H1 (cell line): ENCODE measurements at regions not wholly inside any gene's neighbourhood (a gene's known extent, or its start where the extent isn't known, plus 50 kb on each side); places are given as distances from the start of the nearest gene placed in this dataset.

ENCODE experiments used
- CTCF ChIA-PET: fragments of 300-600 bp; sonication (Branson Sonifier 250); formaldehyde crosslinking; loops from one replicate; lab custom pipeline; 2021; ENCODE audit not compliant: partially characterized antibody; lab: Charles Lee
- POLR2A ChIA-PET: fragments of 300-600 bp; sonication (Branson Sonifier 250); formaldehyde crosslinking; loops from one replicate; lab custom pipeline; 2021; ENCODE audit warnings: inconsistent platforms; ENCODE audit not compliant: partially characterized antibody; lab: Charles Lee
- DNase-seq, 2 experiments: peaks; one replicate each; pipeline versions ENCODE4 v3.0.0 to v3.0.0-alpha.2; 2010 to 2022; ENCODE audit warnings: low spot score in 2 of 2, low read depth in 1 of 2, mixed read lengths in 1 of 2
- FAIRE-seq: peaks from 2 replicates; lab custom pipeline; 2011; peaks lifted over from hg19 to GRCh38; lab: Jason Lieb, UNC
- H2AFZ ChIP-seq: 2 replicates; pipeline ENCODE4 v1.8.1; 2012; ENCODE audit warnings: low read length, inconsistent platforms
- H2AK5ac ChIP-seq: 2 replicates; pipeline ENCODE4 v1.6.1; 2013; ENCODE audit warnings: low read depth, low read length
- H2BK120ac ChIP-seq: replicated peaks from 2 replicates; pipeline ENCODE3; 2013; ENCODE audit warnings: low read depth, low read length, inconsistent platforms
- H2BK12ac ChIP-seq: 2 replicates; pipeline ENCODE4 v1.6.1; 2013; ENCODE audit warnings: low read depth, low read length
- H2BK15ac ChIP-seq: 2 replicates; pipeline ENCODE4 v1.6.1; 2013; ENCODE audit warnings: low read length
- H2BK20ac ChIP-seq: 2 replicates; pipeline ENCODE4 v1.6.1; 2013; ENCODE audit warnings: low read length
- H2BK5ac ChIP-seq: 2 replicates; pipeline ENCODE4 v1.6.1; 2013; ENCODE audit warnings: low read depth, low read length
- H3K14ac ChIP-seq: 2 replicates; pipeline ENCODE4 v1.6.1; 2013; ENCODE audit warnings: inconsistent platforms; ENCODE audit not compliant: insufficient read length
- H3K18ac ChIP-seq: 2 replicates; pipeline ENCODE4 v1.6.1; 2013; ENCODE audit warnings: low read length; ENCODE audit errors: extremely low read depth
- H3K23ac ChIP-seq: 2 replicates; pipeline ENCODE4 v1.6.1; 2013; ENCODE audit warnings: inconsistent platforms; ENCODE audit not compliant: insufficient read length
- H3K23me2 ChIP-seq: 2 replicates; pipeline ENCODE4 v1.6.1; 2013; ENCODE audit warnings: low read depth, low read length
- H3K27ac ChIP-seq: 2 replicates; pipeline ENCODE4 v1.6.1; 2011; ENCODE audit warnings: low read depth, low read length, inconsistent platforms
- H3K27me3 ChIP-seq, 4 experiments: replicated peaks in 1 of 4; 1 replicate in 1 of 4; 2 replicates in 3 of 4; pipeline versions ENCODE4 v1.6.1 to v1.8.1; 2011 to 2013; ENCODE audit warnings: low read length in 3 of 4, mild to moderate bottlenecking in 3 of 4, inconsistent platforms in 2 of 4, mixed read lengths in 2 of 4, moderate library complexity in 1 of 4; ENCODE audit not compliant: control insufficient read depth in 3 of 4, insufficient read depth in 3 of 4; ENCODE audit errors: extremely low read depth in 1 of 4
- H3K36me3 ChIP-seq, 4 experiments: 2 replicates each; pipeline versions ENCODE4 v1.6.1 to v1.8.1; 2011 to 2013; ENCODE audit warnings: mild to moderate bottlenecking in 4 of 4, low read length in 3 of 4, moderate library complexity in 2 of 4, control low read depth in 1 of 4, inconsistent platforms in 1 of 4; ENCODE audit not compliant: insufficient read depth in 4 of 4, control insufficient read depth in 2 of 4
- H3K4ac ChIP-seq: replicated peaks from 2 replicates; pipeline ENCODE3; 2013; ENCODE audit warnings: low read length, low read depth, mixed read lengths, inconsistent platforms; ENCODE audit not compliant: insufficient read length
- H3K4me1 ChIP-seq, 4 experiments: replicated peaks in 1 of 4; 1 replicate in 1 of 4; 2 replicates in 3 of 4; pipeline versions ENCODE4 v1.6.1 to v1.8.1; 2011 to 2013; ENCODE audit warnings: low read length in 3 of 4, inconsistent platforms in 2 of 4, mixed read lengths in 1 of 4; ENCODE audit not compliant: insufficient read depth in 4 of 4, control insufficient read depth in 3 of 4
- H3K4me2 ChIP-seq, 2 experiments: 2 replicates each; pipeline versions ENCODE4 v1.6.1 to v1.8.1; 2011 to 2013; ENCODE audit warnings: low read depth in 2 of 2, low read length in 2 of 2, control low read depth in 1 of 2, inconsistent platforms in 1 of 2, mild to moderate bottlenecking in 1 of 2; ENCODE audit not compliant: insufficient read depth in 1 of 2
- H3K4me3 ChIP-seq, 4 experiments: fragments of 200-600, 300-600 bp in 1 of 4; sonication (generic), shearing (Covaris generic), sonication (Bioruptor Twin) in 1 of 4; 2 replicates each; pipeline versions ENCODE4 v1.5.1 to v1.8.1; 2011 to 2016; ENCODE audit warnings: low read length in 4 of 4, low read depth in 3 of 4, control low read depth in 2 of 4, inconsistent platforms in 2 of 4, mild to moderate bottlenecking in 2 of 4, mixed read lengths in 1 of 4, moderate library complexity in 1 of 4; ENCODE audit not compliant: insufficient read depth in 2 of 4; ENCODE audit errors: extremely low read depth in 1 of 4
- H3K56ac ChIP-seq: replicated peaks from 2 replicates; pipeline ENCODE3; 2013; ENCODE audit warnings: low read depth, mild to moderate bottlenecking, mixed read lengths, low read length, inconsistent platforms; ENCODE audit not compliant: insufficient read length
- H3K79me1 ChIP-seq: 2 replicates; pipeline ENCODE4 v1.6.1; 2013; ENCODE audit warnings: low read depth, low read length, control low read depth
- H3K79me2 ChIP-seq, 2 experiments: 2 replicates each; pipeline versions ENCODE4 v1.6.1 to v1.8.1; 2012 to 2013; ENCODE audit warnings: low read length in 2 of 2, mild to moderate bottlenecking in 2 of 2, inconsistent platforms in 1 of 2; ENCODE audit not compliant: insufficient read depth in 2 of 2, control insufficient read depth in 1 of 2
- H3K9ac ChIP-seq, 4 experiments: replicated peaks in 1 of 4; 1 replicate in 1 of 4; 2 replicates in 3 of 4; pipeline versions ENCODE4 v1.6.1 to v1.8.1; 2011 to 2013; ENCODE audit warnings: low read depth in 3 of 4, low read length in 3 of 4, control low read depth in 2 of 4, mild to moderate bottlenecking in 2 of 4, moderate library complexity in 2 of 4, inconsistent platforms in 1 of 4; ENCODE audit errors: extremely low read depth in 1 of 4
- H3K9me3 ChIP-seq, 2 experiments: 2 replicates each; pipeline versions ENCODE4 v1.6.1 to v1.8.1; 2012 to 2013; ENCODE audit warnings: mild to moderate bottlenecking in 2 of 2, moderate library complexity in 2 of 2, control low read depth in 1 of 2, inconsistent platforms in 1 of 2, low read depth in 1 of 2, low read length in 1 of 2, mixed read lengths in 1 of 2; ENCODE audit not compliant: insufficient read depth in 2 of 2
- H4K20me1 ChIP-seq, 2 experiments: replicated peaks in 1 of 2; 2 replicates each; pipeline versions ENCODE3 to v1.8.1; 2011 to 2013; ENCODE audit warnings: inconsistent platforms in 2 of 2, low read length in 2 of 2, mild to moderate bottlenecking in 1 of 2; ENCODE audit not compliant: insufficient read depth in 2 of 2, control insufficient read depth in 1 of 2
- H4K5ac ChIP-seq: 2 replicates; pipeline ENCODE4 v1.6.1; 2013; ENCODE audit warnings: low read length, low read depth, mixed read lengths, inconsistent platforms; ENCODE audit not compliant: insufficient read length
- H4K8ac ChIP-seq: 2 replicates; pipeline ENCODE4 v1.8.0; 2013; ENCODE audit warnings: mild to moderate bottlenecking, moderate library complexity, low read length, inconsistent platforms; ENCODE audit not compliant: insufficient read depth; ENCODE audit errors: extremely low read depth
- H4K91ac ChIP-seq: replicated peaks from 2 replicates; pipeline ENCODE3; 2013; ENCODE audit warnings: low read length, mixed read lengths, inconsistent platforms; ENCODE audit not compliant: insufficient read length
- CBX8 ChIP-seq: fragments of 300-800, 300-1000 bp; sonication (generic); IDR thresholded peaks from 2 replicates; pipeline ENCODE4 v1.7.1; 2016; ENCODE audit warnings: low read depth, low read length, borderline replicate concordance
- CEBPB ChIP-seq: IDR thresholded peaks from 2 replicates; pipeline ENCODE4 v1.6.1; 2012; ENCODE audit warnings: low read depth, low read length
- EP300 ChIP-seq, 2 experiments: IDR thresholded peaks; 1 replicate in 1 of 2; 2 replicates in 1 of 2; pipeline ENCODE4 v1.6.1; 2011 to 2012; ENCODE audit warnings: low read depth in 2 of 2, low read length in 2 of 2, mild to moderate bottlenecking in 2 of 2, borderline replicate concordance in 1 of 2, inconsistent platforms in 1 of 2, moderate library complexity in 1 of 2
- EZH2 ChIP-seq: fragments of 200-600 bp; sonication (generic); IDR thresholded peaks from 2 replicates; pipeline ENCODE4 v1.7.1; 2012; ENCODE audit warnings: low read depth, mild to moderate bottlenecking, moderate library complexity, low read length, inconsistent platforms; ENCODE audit not compliant: severe bottlenecking
- PHF8 ChIP-seq: fragments of 200-600 bp; sonication (generic); conservative IDR thresholded peaks from 2 replicates; pipeline ENCODE4 v1.7.1; 2012; ENCODE audit warnings: low read depth, mild to moderate bottlenecking, inconsistent platforms, low read length, moderate library complexity
- SIRT6 ChIP-seq: IDR thresholded peaks from one replicate; pipeline ENCODE4 v1.7.1; 2012; ENCODE audit warnings: low read length, inconsistent platforms
- SP1 ChIP-seq: IDR thresholded peaks from 2 replicates; pipeline ENCODE4 v1.6.1; 2011; ENCODE audit warnings: low read depth, low read length
- SP2 ChIP-seq: IDR thresholded peaks from 2 replicates; pipeline ENCODE4 v1.6.1; 2012; ENCODE audit warnings: mild to moderate bottlenecking, low read length, inconsistent platforms
- SUZ12 ChIP-seq: fragments of 200-600 bp; sonication (generic); IDR thresholded peaks from 2 replicates; pipeline ENCODE4 v1.6.1; 2012; ENCODE audit warnings: mild to moderate bottlenecking, inconsistent platforms, low read length, moderate library complexity, mixed read lengths
- TBP ChIP-seq: IDR thresholded peaks from 2 replicates; pipeline ENCODE4 v1.6.1; 2011; ENCODE audit warnings: low read depth, low read length, improper control_type of control experiment
- YY1 ChIP-seq: IDR thresholded peaks from 2 replicates; pipeline ENCODE4 v1.6.1; 2011; ENCODE audit warnings: low read depth, mild to moderate bottlenecking, low read length
- WGBS, 2 experiments: shearing (Covaris generic) in 1 of 2; methylation state at CpG; one replicate each; pipeline versions ENCODE4 v1.1.6 to v1.1.7; 2013 to 2015; ENCODE audit warnings: low lambda C conversion rate in 2 of 2, mixed read lengths in 2 of 2, inconsistent platforms in 1 of 2, low coverage in 1 of 2, missing lambda C conversion rate in 1 of 2; ENCODE audit not compliant: insufficient replicate concordance in 2 of 2, insufficient coverage in 1 of 2, insufficient read length in 1 of 2; ENCODE audit errors: extremely low coverage in 1 of 2, missing lambda C conversion rate in 1 of 2; 5-methylcytosine and 5-hydroxymethylcytosine counted together
- TF ChIP-seq, protein P1 (sequence below): IDR thresholded peaks from 2 replicates; pipeline ENCODE4 v1.6.1; 2012; ENCODE audit warnings: inconsistent platforms

- no peaks in the 10 kb centered on the region for H3K23me2 ChIP-seq
- H3K4ac ChIP-seq = no peak overlapping the region
- no peaks in the 10 kb centered on the region for H4K20me1 ChIP-seq
- no peaks in the 10 kb centered on the region for H3K79me1 ChIP-seq
- TF ChIP-seq, protein P1, sequence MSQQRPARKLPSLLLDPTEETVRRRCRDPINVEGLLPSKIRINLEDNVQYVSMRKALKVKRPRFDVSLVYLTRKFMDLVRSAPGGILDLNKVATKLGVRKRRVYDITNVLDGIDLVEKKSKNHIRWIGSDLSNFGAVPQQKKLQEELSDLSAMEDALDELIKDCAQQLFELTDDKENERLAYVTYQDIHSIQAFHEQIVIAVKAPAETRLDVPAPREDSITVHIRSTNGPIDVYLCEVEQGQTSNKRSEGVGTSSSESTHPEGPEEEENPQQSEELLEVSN = no peak
- TF ChIP-seq CEBPB (no peak), EZH2 (no peak), YY1 (no peak), SUZ12 (no peak), SIRT6 (no peak), TBP (no peak), PHF8 (no peak), SP2 (no peak), EP300 (IDR thresholded peaks at IDR 0.05; ENCODE audit: borderline replicate concordance in 1 of 2, low read depth in 2 of 2, low read length in 2 of 2) (no peak), CBX8 (no peak), SP1 (no peak)
- TF ChIP-seq, all 59 proteins: peak for 0
- Histone ChIP-seq H4K91ac (no peak overlapping the region), H2BK5ac (no peak overlapping the region), H3K4me2 (no peak overlapping the region), H3K36me3 (no peaks in the 10 kb centered on the region), H3K56ac (no peak overlapping the region), H4K5ac (no peak overlapping the region), H3K14ac (no peak overlapping the region), H3K4me3 (no peak overlapping the region), H3K23ac (no peak overlapping the region), H2AK5ac (no peak overlapping the region), H3K27ac (no peak overlapping the region), H2BK20ac (no peak overlapping the region), H2AFZ (no peak overlapping the region), H3K9ac (no peak overlapping the region), H3K27me3 (no peaks in the 10 kb centered on the region), H2BK12ac (no peak overlapping the region), H3K79me2 (no peaks in the 10 kb centered on the region), H2BK15ac (no peak overlapping the region), H3K4me1 (no peaks in the 10 kb centered on the region), H3K9me3 (no peaks in the 10 kb centered on the region), H2BK120ac (no peak overlapping the region), H3K18ac (no peak overlapping the region), H4K8ac (no peak overlapping the region)
- ChIA-PET POLR2A (interaction anchor here (0.6 kb wide), 1 partner anchor 619 kb away, joined by 4 read pairs; no protein-coding TSS in a partner anchor), CTCF (interaction anchor here (0.6 to 1.2 kb wide), 2 partner anchors 12 to 23 kb away, joined by 3 read pairs; no protein-coding TSS in a partner anchor)
- FAIRE-seq (no peak), DNase-seq (no peak)
- 83% methylated on average over 2 of the region's 2 CpGs; no CpG with 5 or more reads in 1 of the 2 experiments for WGBS, 2 experiments
Observed at GRCh38 chr1:106836708-106837107, 219.8 kb upstream of the PRMT6 start.
